ENCODE measurements at regions not wholly inside any gene's neighbourhood (a gene's known extent, or its start where the extent isn't known, plus 50 kb on each side); places are given as distances from the start of the nearest gene placed in this dataset.

DNA sequence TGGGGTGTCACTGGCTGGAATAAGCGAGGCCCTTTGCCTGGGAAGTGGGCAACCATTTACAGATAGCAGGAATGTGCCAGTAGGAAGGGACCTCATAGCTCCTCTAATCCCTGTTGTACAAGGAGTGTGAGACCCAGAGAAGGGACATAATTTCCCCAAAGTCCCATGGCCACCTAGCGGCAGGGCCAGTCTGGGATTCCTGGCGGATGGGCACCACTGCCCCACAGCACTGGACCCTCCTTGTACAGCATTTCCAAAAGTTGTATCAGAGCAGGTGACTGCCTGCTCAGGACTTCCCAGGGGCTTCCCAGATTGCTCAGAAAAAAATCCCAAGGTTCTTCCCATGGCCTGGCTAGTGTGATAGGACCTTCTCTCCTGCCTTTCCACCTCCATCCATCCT, 185.8 kb downstream of the GLI2 start:
- TF ChIP-seq SRF (IDR thresholded peaks at IDR 0.05; ENCODE audit: low read depth in 2 of 2, low read length in 2 of 2): no peak
- TF ChIP-seq HDAC2 (IDR thresholded peaks at IDR 0.05): no peak
- no peak for TF ChIP-seq RFX5 (IDR thresholded peaks at IDR 0.05; ENCODE audit: low read depth, low read length)
- TF ChIP-seq, protein P1, sequence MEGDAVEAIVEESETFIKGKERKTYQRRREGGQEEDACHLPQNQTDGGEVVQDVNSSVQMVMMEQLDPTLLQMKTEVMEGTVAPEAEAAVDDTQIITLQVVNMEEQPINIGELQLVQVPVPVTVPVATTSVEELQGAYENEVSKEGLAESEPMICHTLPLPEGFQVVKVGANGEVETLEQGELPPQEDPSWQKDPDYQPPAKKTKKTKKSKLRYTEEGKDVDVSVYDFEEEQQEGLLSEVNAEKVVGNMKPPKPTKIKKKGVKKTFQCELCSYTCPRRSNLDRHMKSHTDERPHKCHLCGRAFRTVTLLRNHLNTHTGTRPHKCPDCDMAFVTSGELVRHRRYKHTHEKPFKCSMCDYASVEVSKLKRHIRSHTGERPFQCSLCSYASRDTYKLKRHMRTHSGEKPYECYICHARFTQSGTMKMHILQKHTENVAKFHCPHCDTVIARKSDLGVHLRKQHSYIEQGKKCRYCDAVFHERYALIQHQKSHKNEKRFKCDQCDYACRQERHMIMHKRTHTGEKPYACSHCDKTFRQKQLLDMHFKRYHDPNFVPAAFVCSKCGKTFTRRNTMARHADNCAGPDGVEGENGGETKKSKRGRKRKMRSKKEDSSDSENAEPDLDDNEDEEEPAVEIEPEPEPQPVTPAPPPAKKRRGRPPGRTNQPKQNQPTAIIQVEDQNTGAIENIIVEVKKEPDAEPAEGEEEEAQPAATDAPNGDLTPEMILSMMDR (IDR thresholded peaks at IDR 0.05 in 2 of 3, conservative IDR thresholded peaks at IDR 0.05 in 1 of 3; ENCODE audit: control insufficient read depth in 2 of 3, extremely low read depth in 1 of 3, insufficient read depth in 1 of 3, low read depth in 3 of 3, low read length in 3 of 3): no peak
- TF ChIP-seq ASH2L (IDR thresholded peaks at IDR 0.05; ENCODE audit: borderline replicate concordance, low read depth): no peak
- no peak for TF ChIP-seq POLR2AphosphoS5 (IDR thresholded peaks at IDR 0.05; ENCODE audit: low read length)
- TF ChIP-seq JUND (IDR thresholded peaks at IDR 0.05; ENCODE audit: low read depth, low read length): no peak
